IMR-90 (cell line): ENCODE measurements at regions not wholly inside any gene's neighbourhood (a gene's known extent, or its start where the extent isn't known, plus 50 kb on each side); places are given as distances from the start of the nearest gene placed in this dataset.

ENCODE experiments used
- ATAC-seq: fragments of 200-7000 bp; cut with Tn5 transposase; 2 replicates; pipeline ENCODE4 v1.9.1; 2020; ENCODE audit warnings: low read depth, mild to moderate bottlenecking, moderate library complexity
- BruUV-seq: library from RNA; stranded (reverse); fragments of 400-500 nt; replicated peaks from 2 replicates; lab custom pipeline; 2021; lab: Mats Ljungman, UMichigan
- CTCF ChIA-PET: fragments of 300-600 bp; formaldehyde crosslinking; extraction: SDS; loops from one replicate; lab custom pipeline; 2021; ENCODE audit warnings: antibody characterized with exemption; lab: Yijun Ruan, JAX
- POLR2A ChIA-PET: fragments of 300-600 bp; sonication (Branson Sonifier 250); formaldehyde crosslinking; loops from one replicate; lab custom pipeline; 2022; ENCODE audit warnings: antibody characterized with exemption; ENCODE audit not compliant: unreplicated experiment; lab: Charles Lee
- DNase-seq: peaks from one replicate; pipeline ENCODE4 v3.0.0; 2013
- H2AFZ ChIP-seq: replicated peaks from 2 replicates; pipeline ENCODE3; 2013; ENCODE audit warnings: low read length, mild to moderate bottlenecking; ENCODE audit not compliant: poor library complexity
- H2AK5ac ChIP-seq: 2 replicates; pipeline ENCODE4 v1.6.1; 2013; ENCODE audit warnings: low read depth, low read length, inconsistent platforms
- H2AK9ac ChIP-seq: replicated peaks from 2 replicates; pipeline ENCODE3; 2013; ENCODE audit warnings: mild to moderate bottlenecking, low read depth, low read length, moderate library complexity; ENCODE audit not compliant: poor library complexity
- H2BK120ac ChIP-seq: 2 replicates; pipeline ENCODE4 v1.6.1; 2013; ENCODE audit warnings: low read depth, low read length, inconsistent platforms
- H2BK15ac ChIP-seq: 3 replicates; pipeline ENCODE4 v1.6.1; 2013; ENCODE audit warnings: low read depth, low read length, inconsistent platforms
- H2BK20ac ChIP-seq: 2 replicates; pipeline ENCODE4 v1.6.1; 2013; ENCODE audit warnings: low read depth, mild to moderate bottlenecking, inconsistent platforms, low read length, moderate library complexity
- H2BK5ac ChIP-seq: 2 replicates; pipeline ENCODE4 v1.6.1; 2013; ENCODE audit warnings: mild to moderate bottlenecking, low read depth, low read length, inconsistent platforms; ENCODE audit not compliant: poor library complexity, severe bottlenecking
- H3K14ac ChIP-seq: replicated peaks from 2 replicates; pipeline ENCODE4 v1.6.1; 2013; ENCODE audit warnings: low read depth, low read length, inconsistent platforms
- H3K18ac ChIP-seq: 2 replicates; pipeline ENCODE4 v1.6.1; 2013; ENCODE audit warnings: low read depth, low read length, control low read depth
- H3K23ac ChIP-seq: 2 replicates; pipeline ENCODE4 v1.6.1; 2013; ENCODE audit warnings: low read depth, low read length, inconsistent platforms
- H3K27ac ChIP-seq: 2 replicates; pipeline ENCODE4 v1.5.1; 2013; ENCODE audit warnings: mild to moderate bottlenecking, control low read depth, low read length; ENCODE audit not compliant: insufficient read depth
- H3K27me3 ChIP-seq: 2 replicates; pipeline ENCODE4 v1.6.1; 2013; ENCODE audit warnings: low read length; ENCODE audit not compliant: control insufficient read depth, insufficient read depth
- H3K36me3 ChIP-seq: 2 replicates; pipeline ENCODE4 v1.6.1; 2013; ENCODE audit warnings: low read length, mixed read lengths; ENCODE audit not compliant: control insufficient read depth, insufficient read depth
- H3K4ac ChIP-seq: 2 replicates; pipeline ENCODE4 v1.6.1; 2013; ENCODE audit warnings: low read depth, low read length, inconsistent platforms
- H3K4me1 ChIP-seq: 2 replicates; pipeline ENCODE4 v1.6.1; 2013; ENCODE audit warnings: low read length, mixed read lengths; ENCODE audit not compliant: control insufficient read depth, insufficient read depth
- H3K4me2 ChIP-seq: 2 replicates; pipeline ENCODE4 v1.6.1; 2013; ENCODE audit warnings: low read depth, mild to moderate bottlenecking, control low read depth, low read length, moderate library complexity
- H3K4me3 ChIP-seq: 2 replicates; pipeline ENCODE4 v1.5.1; 2013; ENCODE audit warnings: low read depth, mild to moderate bottlenecking, control low read depth, low read length, moderate library complexity; ENCODE audit not compliant: insufficient read depth
- H3K56ac ChIP-seq: 2 replicates; pipeline ENCODE4 v1.6.1; 2013; ENCODE audit warnings: low read length, inconsistent platforms; ENCODE audit not compliant: insufficient read depth; ENCODE audit errors: extremely low read depth
- H3K79me1 ChIP-seq, 2 experiments: 2 replicates each; pipeline ENCODE4 v1.6.1; 2013; ENCODE audit warnings: low read length in 2 of 2, inconsistent platforms in 1 of 2, low read depth in 1 of 2
- H3K9ac ChIP-seq: 2 replicates; pipeline ENCODE4 v1.6.1; 2013; ENCODE audit warnings: low read depth, low read length, control low read depth
- H3K9me1 ChIP-seq: 2 replicates; pipeline ENCODE4 v1.6.1; 2013; ENCODE audit warnings: low read length, inconsistent platforms; ENCODE audit not compliant: insufficient read depth
- H3K9me3 ChIP-seq: 2 replicates; pipeline ENCODE4 v1.6.1; 2013; ENCODE audit warnings: low read length; ENCODE audit not compliant: control insufficient read depth, insufficient read depth
- H4K20me1 ChIP-seq: 2 replicates; pipeline ENCODE4 v1.6.1; 2013; ENCODE audit warnings: low read length, inconsistent platforms; ENCODE audit not compliant: insufficient read depth
- H4K5ac ChIP-seq: 2 replicates; pipeline ENCODE4 v1.6.1; 2013; ENCODE audit warnings: mild to moderate bottlenecking, low read depth, low read length, control low read depth
- H4K8ac ChIP-seq, 2 experiments: 2 replicates each; pipeline ENCODE4 v1.6.1; 2013; ENCODE audit warnings: low read depth in 2 of 2, low read length in 2 of 2, control low read depth in 1 of 2, inconsistent platforms in 1 of 2
- H4K91ac ChIP-seq: 2 replicates; pipeline ENCODE4 v1.6.1; 2013; ENCODE audit warnings: low read depth, low read length, inconsistent platforms; ENCODE audit not compliant: insufficient read depth
- BHLHE40 ChIP-seq: fragments of 150-350 bp; IDR thresholded peaks from 2 replicates; pipeline ENCODE4 v1.6.1; 2016; ENCODE audit warnings: mild to moderate bottlenecking, low read depth, low read length
- MAFK ChIP-seq: IDR thresholded peaks from 2 replicates; pipeline ENCODE4 v1.6.1; 2012; ENCODE audit warnings: low read depth, low read length, improper control_type of control experiment
- POLR2A ChIP-seq: IDR thresholded peaks from 2 replicates; pipeline ENCODE4 v1.6.1; 2012; ENCODE audit warnings: mild to moderate bottlenecking, low read depth, low read length
- RAD21 ChIP-seq: IDR thresholded peaks from 2 replicates; pipeline ENCODE4 v1.6.1; 2012; ENCODE audit warnings: low read length, improper control_type of control experiment
- RFX5 ChIP-seq: IDR thresholded peaks from 2 replicates; pipeline ENCODE4 v1.8.0; 2012; ENCODE audit warnings: low read depth, mild to moderate bottlenecking, low read length, moderate library complexity
- WGBS, 2 experiments: methylation state at CpG; one replicate each; pipeline versions ENCODE4 v1.1.5 to v1.1.7; 2013; ENCODE audit warnings: missing lambda C conversion rate in 2 of 2; ENCODE audit not compliant: insufficient read length in 1 of 2; ENCODE audit errors: extremely low coverage in 2 of 2; 5-methylcytosine and 5-hydroxymethylcytosine counted together
- dilution Hi-C: fragments of 300-500 bp; cut with HindIII; formaldehyde crosslinking; loops from one replicate; pipeline ENCODE4 v1.14.3; 2018; ENCODE audit warnings: low sequenced_read_pairs; ENCODE audit not compliant: unreplicated experiment
- in situ Hi-C: fragments of 300-500 bp; cut with MboI; formaldehyde crosslinking; loops from 3 replicates; pipeline ENCODE4 v1.14.3; 2019; ENCODE audit warnings: low sequenced_read_pairs, inconsistent platforms, mixed read lengths
- intact Hi-C: fragments of 100-400 bp; cut with micrococcal nuclease; formaldehyde crosslinking; loops from 2 replicates; pipeline ENCODE4 v1.10.0; 2022

DNA sequence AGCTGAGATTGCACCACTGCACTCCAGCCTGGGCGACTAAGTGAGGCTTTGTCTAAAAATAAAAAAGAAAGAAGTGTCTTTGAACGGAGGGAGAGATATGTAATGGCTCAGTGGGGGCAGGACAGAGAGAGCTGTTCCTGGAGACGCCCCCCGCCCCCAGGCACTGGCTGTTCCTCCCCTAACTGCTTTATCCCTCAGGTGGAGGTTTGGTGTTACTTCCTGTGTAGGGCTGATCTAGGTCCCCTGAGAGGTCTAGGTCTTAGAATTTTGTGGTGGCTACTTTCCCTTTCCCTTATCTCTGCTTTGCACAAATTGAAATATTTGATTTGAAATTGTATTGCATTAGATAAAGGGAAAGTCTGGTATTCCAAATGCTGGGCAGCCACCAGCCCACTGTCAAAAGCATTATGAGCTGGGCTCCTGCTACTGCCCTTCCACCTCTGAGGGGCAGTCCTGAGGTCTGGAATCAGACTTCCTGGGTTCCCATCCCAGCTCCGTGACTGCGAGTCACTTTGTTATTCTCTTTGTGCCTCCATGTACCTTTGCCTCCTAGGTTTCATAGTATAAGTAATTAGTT, 134.8 kb upstream of the KIF26B start:
- Histone ChIP-seq H4K5ac (no peak overlapping the region), H3K4me1 (no peaks in the 10 kb centered on the region), H3K23ac (no peak overlapping the region), H3K36me3 (no peaks in the 10 kb centered on the region), H3K4ac (no peak overlapping the region), H2BK120ac (no peak overlapping the region), H3K9ac (no peak overlapping the region), H4K91ac (no peak overlapping the region), H2AFZ (no peak overlapping the region), H3K9me1 (peaks cover 3% of the 10 kb centered on the region; the same call in 1 of the 2 replicates), H3K4me2 (no peak overlapping the region), H2BK5ac (no peak overlapping the region), H2BK20ac (no peak overlapping the region), H3K14ac (no peak overlapping the region), H4K20me1 (no peaks in the 10 kb centered on the region), H3K4me3 (no peak overlapping the region), H3K79me1 (no peaks in the 10 kb centered on the region), H3K56ac (no peak overlapping the region), H2AK5ac (no peak overlapping the region), H2BK15ac (no peak overlapping the region), H3K27me3 (no peaks in the 10 kb centered on the region), H3K27ac (no peak overlapping the region), H3K18ac (no peak overlapping the region), H4K8ac (no peak overlapping the region), H3K9me3 (no peaks in the 10 kb centered on the region), H2AK9ac (no peak overlapping the region)
- dilution Hi-C loops (no loop called here), intact Hi-C loops (no loop called here), in situ Hi-C loops (no loop called here)
- no peak for DNase-seq
- WGBS, 2 experiments = no CpG with 5 or more reads among the region's 6 CpGs
- ChIA-PET POLR2A (no interaction called here), CTCF (interaction anchor here (0.5 kb wide), 1 partner anchor 22 kb away, joined by 3 read pairs; no protein-coding TSS in a partner anchor)
- BruUV-seq = no TSS peak
- ATAC-seq = no peak
- TF ChIP-seq RAD21 (no peak), POLR2A (no peak), BHLHE40 (no peak), MAFK (no peak), RFX5 (no peak)
